H1 (cell line): ENCODE measurements at regions not wholly inside any gene's neighbourhood (a gene's known extent, or its start where the extent isn't known, plus 50 kb on each side); places are given as distances from the start of the nearest gene placed in this dataset.

Source experiments
- ATF2 ChIP-seq: IDR thresholded peaks from 2 replicates; pipeline ENCODE4 v1.6.1; 2012; ENCODE audit warnings: low read length, inconsistent platforms
- CEBPB ChIP-seq: IDR thresholded peaks from 2 replicates; pipeline ENCODE4 v1.6.1; 2012; ENCODE audit warnings: low read depth, low read length
- EP300 ChIP-seq, 2 experiments: IDR thresholded peaks; 1 replicate in 1 of 2; 2 replicates in 1 of 2; pipeline ENCODE4 v1.6.1; 2011 to 2012; ENCODE audit warnings: low read depth in 2 of 2, low read length in 2 of 2, mild to moderate bottlenecking in 2 of 2, borderline replicate concordance in 1 of 2, inconsistent platforms in 1 of 2, moderate library complexity in 1 of 2
- EZH2 ChIP-seq: fragments of 200-600 bp; sonication (generic); IDR thresholded peaks from 2 replicates; pipeline ENCODE4 v1.7.1; 2012; ENCODE audit warnings: low read depth, mild to moderate bottlenecking, moderate library complexity, low read length, inconsistent platforms; ENCODE audit not compliant: severe bottlenecking
- GABPA ChIP-seq: IDR thresholded peaks from 2 replicates; pipeline ENCODE4 v1.6.1; 2011; ENCODE audit warnings: mild to moderate bottlenecking, low read length, moderate library complexity, borderline replicate concordance; ENCODE audit not compliant: insufficient read depth
- HDAC6 ChIP-seq: IDR thresholded peaks from one replicate; pipeline ENCODE4 v1.7.1; 2012; ENCODE audit warnings: low read depth, mild to moderate bottlenecking, inconsistent platforms, low read length, moderate library complexity
- NRF1 ChIP-seq: IDR thresholded peaks from 2 replicates; pipeline ENCODE4 v1.6.1; 2011; ENCODE audit warnings: mild to moderate bottlenecking, low read depth, low read length, improper control_type of control experiment
- POLR2A ChIP-seq, 2 experiments: IDR thresholded peaks; 1 replicate in 1 of 2; 2 replicates in 1 of 2; pipeline ENCODE4 v1.6.1; 2011; ENCODE audit warnings: low read depth in 2 of 2, low read length in 2 of 2, mild to moderate bottlenecking in 2 of 2; ENCODE audit errors: control extremely low read depth in 1 of 2
- POLR2AphosphoS5 ChIP-seq: IDR thresholded peaks from 2 replicates; pipeline ENCODE4 v1.6.1; 2011; ENCODE audit warnings: low read depth, low read length
- SIN3A ChIP-seq, 2 experiments: IDR thresholded peaks in 1 of 2; conservative IDR thresholded peaks in 1 of 2; 2 replicates each; pipeline ENCODE4 v1.6.1; 2011 to 2012; ENCODE audit warnings: low read length in 2 of 2, improper control_type of control experiment in 1 of 2, low read depth in 1 of 2, mild to moderate bottlenecking in 1 of 2
- SRF ChIP-seq: IDR thresholded peaks from 2 replicates; pipeline ENCODE4 v1.6.1; 2011; ENCODE audit warnings: mild to moderate bottlenecking, low read depth, low read length, moderate library complexity
- ZNF274 ChIP-seq: IDR thresholded peaks from 2 replicates; pipeline ENCODE4 v1.7.0; 2012; ENCODE audit warnings: low read length, borderline replicate concordance; ENCODE audit errors: extremely low read depth
- TF ChIP-seq, protein P1 (sequence below), 3 experiments: IDR thresholded peaks; 1 replicate in 2 of 3; 2 replicates in 1 of 3; pipeline versions ENCODE4 v1.5.1 to v1.6.1; 2011; ENCODE audit warnings: low read length in 3 of 3, mild to moderate bottlenecking in 3 of 3, inconsistent platforms in 2 of 3, low read depth in 1 of 3, moderate library complexity in 1 of 3; ENCODE audit not compliant: insufficient read depth in 1 of 3; ENCODE audit errors: control extremely low read depth in 1 of 3

- TF ChIP-seq, protein P1, sequence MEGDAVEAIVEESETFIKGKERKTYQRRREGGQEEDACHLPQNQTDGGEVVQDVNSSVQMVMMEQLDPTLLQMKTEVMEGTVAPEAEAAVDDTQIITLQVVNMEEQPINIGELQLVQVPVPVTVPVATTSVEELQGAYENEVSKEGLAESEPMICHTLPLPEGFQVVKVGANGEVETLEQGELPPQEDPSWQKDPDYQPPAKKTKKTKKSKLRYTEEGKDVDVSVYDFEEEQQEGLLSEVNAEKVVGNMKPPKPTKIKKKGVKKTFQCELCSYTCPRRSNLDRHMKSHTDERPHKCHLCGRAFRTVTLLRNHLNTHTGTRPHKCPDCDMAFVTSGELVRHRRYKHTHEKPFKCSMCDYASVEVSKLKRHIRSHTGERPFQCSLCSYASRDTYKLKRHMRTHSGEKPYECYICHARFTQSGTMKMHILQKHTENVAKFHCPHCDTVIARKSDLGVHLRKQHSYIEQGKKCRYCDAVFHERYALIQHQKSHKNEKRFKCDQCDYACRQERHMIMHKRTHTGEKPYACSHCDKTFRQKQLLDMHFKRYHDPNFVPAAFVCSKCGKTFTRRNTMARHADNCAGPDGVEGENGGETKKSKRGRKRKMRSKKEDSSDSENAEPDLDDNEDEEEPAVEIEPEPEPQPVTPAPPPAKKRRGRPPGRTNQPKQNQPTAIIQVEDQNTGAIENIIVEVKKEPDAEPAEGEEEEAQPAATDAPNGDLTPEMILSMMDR (IDR thresholded peaks at IDR 0.05; ENCODE audit: control extremely low read depth in 1 of 3, insufficient read depth in 1 of 3, low read depth in 1 of 3, low read length in 3 of 3) = no peak
- no peak for TF ChIP-seq POLR2A (IDR thresholded peaks at IDR 0.05; ENCODE audit: control extremely low read depth in 1 of 2, low read depth in 2 of 2, low read length in 2 of 2)
- TF ChIP-seq EP300 (IDR thresholded peaks at IDR 0.05; ENCODE audit: borderline replicate concordance in 1 of 2, low read depth in 2 of 2, low read length in 2 of 2) = no peak
- no peak for TF ChIP-seq CEBPB
- no peak for TF ChIP-seq HDAC6
- no peak for TF ChIP-seq POLR2AphosphoS5
- TF ChIP-seq SIN3A (conservative IDR thresholded peaks at IDR 0.05 in 1 of 2, IDR thresholded peaks at IDR 0.05 in 1 of 2; ENCODE audit: low read depth in 1 of 2, low read length in 2 of 2) = no peak
- TF ChIP-seq GABPA = no peak
- no peak for TF ChIP-seq NRF1
- TF ChIP-seq EZH2 = no peak
- TF ChIP-seq ATF2 = no peak
- no peak for TF ChIP-seq SRF
- TF ChIP-seq ZNF274 = no peak
Measured at GRCh38 chr3:80043226-80043625, 275.4 kb upstream of the ROBO1 start.
